Panc1 (cell line): ENCODE measurements at regions not wholly inside any gene's neighbourhood (a gene's known extent, or its start where the extent isn't known, plus 50 kb on each side); places are given as distances from the start of the nearest gene placed in this dataset.

Experiments
- ATAC-seq: fragments of 200-7000 bp; cut with Tn5 transposase; 2 replicates; pipeline ENCODE4 v1.9.1; 2020; ENCODE audit warnings: mild to moderate bottlenecking, moderate library complexity
- BruUV-seq: library from RNA; stranded (reverse); fragments of 400-500 nt; replicated peaks from 2 replicates; lab custom pipeline; 2021; lab: Mats Ljungman, UMichigan
- CTCF ChIA-PET: fragments of 300-600 bp; sonication (Branson Sonifier 250); formaldehyde crosslinking; loops from one replicate; lab custom pipeline; 2022; ENCODE audit warnings: antibody characterized with exemption; lab: Charles Lee
- POLR2A ChIA-PET: fragments of 300-600 bp; sonication (Branson Sonifier 250); formaldehyde crosslinking; loops from one replicate; lab custom pipeline; 2022; ENCODE audit warnings: antibody characterized with exemption; lab: Charles Lee
- DNase-seq: peaks from one replicate; pipeline ENCODE4 v3.0.0-alpha.2; 2010; ENCODE audit warnings: low read depth, low spot score
- H3K27ac ChIP-seq: 2 replicates; pipeline ENCODE4 v1.5.1; 2011; ENCODE audit warnings: mild to moderate bottlenecking, low read length, inconsistent platforms
- H3K27me3 ChIP-seq: fragments of 200-500 bp; sonication (Bioruptor generic); 2 replicates; pipeline ENCODE4 v1.6.0; 2014; ENCODE audit warnings: low read length, inconsistent platforms; ENCODE audit not compliant: control insufficient read depth, insufficient read depth
- H3K36me3 ChIP-seq: fragments of 200-500 bp; sonication (Bioruptor generic); 2 replicates; pipeline ENCODE4 v1.5.1; 2014; ENCODE audit warnings: inconsistent platforms, mild to moderate bottlenecking, low read length, moderate library complexity; ENCODE audit not compliant: control insufficient read depth, insufficient read depth
- H3K4me1 ChIP-seq: 2 replicates; pipeline ENCODE4 v1.5.1; 2011; ENCODE audit warnings: inconsistent platforms, mild to moderate bottlenecking, low read length, moderate library complexity; ENCODE audit not compliant: control insufficient read depth, insufficient read depth
- H3K4me3 ChIP-seq, 2 experiments: 2 replicates each; pipeline ENCODE4 v1.5.1; 2011 to 2012; ENCODE audit warnings: low read depth in 2 of 2, low read length in 2 of 2, mild to moderate bottlenecking in 2 of 2, inconsistent platforms in 1 of 2, moderate library complexity in 1 of 2
- H3K9me3 ChIP-seq: fragments of 200-500 bp; sonication (Bioruptor generic); 2 replicates; pipeline ENCODE4 v1.5.1; 2014; ENCODE audit warnings: low read depth, mild to moderate bottlenecking, inconsistent platforms, low read length, moderate library complexity; ENCODE audit not compliant: control insufficient read depth, insufficient read depth
- POLR2AphosphoS5 ChIP-seq: IDR thresholded peaks from 2 replicates; pipeline ENCODE4 v1.6.1; 2012; ENCODE audit warnings: mild to moderate bottlenecking, low read depth, low read length, moderate library complexity
- REST ChIP-seq, 2 experiments: IDR thresholded peaks; 2 replicates each; pipeline ENCODE4 v1.6.1; 2011 to 2012; ENCODE audit warnings: low read depth in 2 of 2, control low read depth in 1 of 2, low read length in 1 of 2, mild to moderate bottlenecking in 1 of 2, moderate library complexity in 1 of 2; ENCODE audit not compliant: insufficient read depth in 1 of 2
- SIN3A ChIP-seq: IDR thresholded peaks from 2 replicates; pipeline ENCODE4 v1.6.1; 2012; ENCODE audit warnings: low read depth, mild to moderate bottlenecking, low read length, moderate library complexity, borderline replicate concordance; ENCODE audit not compliant: insufficient read depth
- TCF7L2 ChIP-seq: IDR thresholded peaks from 2 replicates; pipeline ENCODE4 v1.6.1; 2011; ENCODE audit warnings: mild to moderate bottlenecking, low read depth, low read length, inconsistent platforms
- in situ Hi-C: cut with HindIII; loops from 2 replicates; pipeline ENCODE4 v1.10.0; 2016; ENCODE audit warnings: low sequenced_read_pairs, low pct_unique_long_range_greater_than_20kb
- intact Hi-C: fragments of 100-400 bp; cut with micrococcal nuclease; formaldehyde crosslinking; loops from one replicate; pipeline ENCODE4 v1.10.0; 2022; ENCODE audit not compliant: unreplicated experiment
- TF ChIP-seq, protein P1 (sequence below): fragments of 450-650 bp; IDR thresholded peaks from 2 replicates; pipeline ENCODE4 v1.5.1; 2017; ENCODE audit warnings: mild to moderate bottlenecking

- no peak for DNase-seq
- Histone ChIP-seq H3K36me3 (no peaks in the 10 kb centered on the region), H3K4me3 (no peak overlapping the region), H3K4me1 (no peaks in the 10 kb centered on the region), H3K27ac (no peak overlapping the region), H3K9me3 (no peaks in the 10 kb centered on the region), H3K27me3 (no peaks in the 10 kb centered on the region)
- in situ Hi-C loops (no loop called here), intact Hi-C loops (no loop called here)
- POLR2A ChIA-PET: interaction anchor here (0.5 kb wide), 1 partner anchor 48 kb away, joined by 3 read pairs; no protein-coding TSS in a partner anchor
- ATAC-seq: no peak
- no peak for TF ChIP-seq POLR2AphosphoS5
- TF ChIP-seq REST (IDR thresholded peaks at IDR 0.05; ENCODE audit: insufficient read depth in 1 of 2, low read depth in 2 of 2, low read length in 1 of 2): no peak
- TF ChIP-seq TCF7L2: no peak
- TF ChIP-seq SIN3A: no peak
- TF ChIP-seq, protein P1, sequence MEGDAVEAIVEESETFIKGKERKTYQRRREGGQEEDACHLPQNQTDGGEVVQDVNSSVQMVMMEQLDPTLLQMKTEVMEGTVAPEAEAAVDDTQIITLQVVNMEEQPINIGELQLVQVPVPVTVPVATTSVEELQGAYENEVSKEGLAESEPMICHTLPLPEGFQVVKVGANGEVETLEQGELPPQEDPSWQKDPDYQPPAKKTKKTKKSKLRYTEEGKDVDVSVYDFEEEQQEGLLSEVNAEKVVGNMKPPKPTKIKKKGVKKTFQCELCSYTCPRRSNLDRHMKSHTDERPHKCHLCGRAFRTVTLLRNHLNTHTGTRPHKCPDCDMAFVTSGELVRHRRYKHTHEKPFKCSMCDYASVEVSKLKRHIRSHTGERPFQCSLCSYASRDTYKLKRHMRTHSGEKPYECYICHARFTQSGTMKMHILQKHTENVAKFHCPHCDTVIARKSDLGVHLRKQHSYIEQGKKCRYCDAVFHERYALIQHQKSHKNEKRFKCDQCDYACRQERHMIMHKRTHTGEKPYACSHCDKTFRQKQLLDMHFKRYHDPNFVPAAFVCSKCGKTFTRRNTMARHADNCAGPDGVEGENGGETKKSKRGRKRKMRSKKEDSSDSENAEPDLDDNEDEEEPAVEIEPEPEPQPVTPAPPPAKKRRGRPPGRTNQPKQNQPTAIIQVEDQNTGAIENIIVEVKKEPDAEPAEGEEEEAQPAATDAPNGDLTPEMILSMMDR: no peak
- BruUV-seq: no TSS peak
- CTCF ChIA-PET: interaction anchor here (0.6 to 0.7 kb wide), 2 partner anchors 45 to 62 kb away, joined by 3 to 8 read pairs; no protein-coding TSS in a partner anchor
These were observed 240.4 kb upstream of the RHOBTB1 start for GRCh38 chr10:61184429-61184828.

DNA sequence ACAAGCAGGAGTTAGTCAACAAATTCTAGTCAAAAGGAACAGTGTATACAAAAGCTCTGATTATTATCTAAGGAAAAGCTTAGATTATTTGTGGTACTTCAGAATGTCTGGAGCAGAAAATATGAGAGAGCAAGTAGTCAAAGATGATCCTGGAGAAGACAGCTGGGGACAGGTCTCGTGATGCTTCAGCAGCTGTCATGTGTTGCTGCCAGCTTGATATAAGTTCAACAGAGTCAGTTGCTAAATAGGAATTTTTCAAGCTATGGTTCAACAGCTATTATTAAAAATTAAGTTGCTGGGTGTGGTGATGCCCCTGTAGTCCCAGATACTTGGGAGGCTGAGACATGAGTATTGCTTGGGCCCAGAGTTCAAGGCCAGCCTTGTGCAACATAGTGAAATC lies 240.0 kb upstream of the RHOBTB1 start:
- no peaks in the 10 kb centered on the region for H3K4me1 ChIP-seq
- no peak overlapping the region for H3K4me3 ChIP-seq
- H3K27me3 ChIP-seq: no peaks in the 10 kb centered on the region
- no peaks in the 10 kb centered on the region for H3K36me3 ChIP-seq
- in situ Hi-C loops (no loop called here), intact Hi-C loops (no loop called here)
- CTCF ChIA-PET: no interaction called here
- POLR2A ChIA-PET: no interaction called here
- ATAC-seq (no peak), DNase-seq (no peak)
- H3K9me3 ChIP-seq: no peaks in the 10 kb centered on the region
- no peak for TF ChIP-seq REST (IDR thresholded peaks at IDR 0.05; ENCODE audit: insufficient read depth in 1 of 2, low read depth in 2 of 2, low read length in 1 of 2)
- no peak for TF ChIP-seq TCF7L2
- no peak for TF ChIP-seq POLR2AphosphoS5
- TF ChIP-seq, protein P1: no peak
- no peak for TF ChIP-seq SIN3A
- no peak overlapping the region for H3K27ac ChIP-seq
- no TSS peak for BruUV-seq
